Liver (tissue), 8 donors: ENCODE measurements at regions not wholly inside any gene's neighbourhood (a gene's known extent, or its start where the extent isn't known, plus 50 kb on each side); places are given as distances from the start of the nearest gene placed in this dataset.

Experiments
- DNase-seq: peaks from one replicate; pipeline ENCODE4 v3.0.0-alpha.2; 2017; ENCODE audit warnings: low spot score
- H3K27ac ChIP-seq, 2 donors: one replicate each; pipeline ENCODE4 v1.7.0; 2013; ENCODE audit warnings: inconsistent platforms in 2 of 2, low read length in 2 of 2, control low read depth in 1 of 2, low read depth in 1 of 2, mild to moderate bottlenecking in 1 of 2
- H3K27me3 ChIP-seq, 4 donors: one replicate each; pipeline versions ENCODE4 v1.6.1 to v1.7.0; 2013; ENCODE audit warnings: low read length in 3 of 4, inconsistent platforms in 1 of 4, mild to moderate bottlenecking in 1 of 4, moderate library complexity in 1 of 4; ENCODE audit not compliant: control insufficient read depth in 4 of 4, insufficient read depth in 4 of 4
- H3K36me3 ChIP-seq, 4 donors: one replicate each; pipeline versions ENCODE4 v1.6.1 to v1.7.0; 2013; ENCODE audit warnings: low read length in 3 of 4, mild to moderate bottlenecking in 3 of 4, low read depth in 1 of 4, moderate library complexity in 1 of 4; ENCODE audit not compliant: control insufficient read depth in 4 of 4, insufficient read depth in 3 of 4
- H3K4me1 ChIP-seq, 4 donors: one replicate each; pipeline versions ENCODE4 v1.6.1 to v1.7.0; 2013; ENCODE audit warnings: low read length in 3 of 4, mild to moderate bottlenecking in 3 of 4, moderate library complexity in 1 of 4; ENCODE audit not compliant: control insufficient read depth in 4 of 4, insufficient read depth in 4 of 4
- H3K4me3 ChIP-seq, 3 donors: one replicate each; pipeline versions ENCODE4 v1.6.1 to v1.7.0; 2013; ENCODE audit warnings: low read length in 3 of 3, control low read depth in 1 of 3, low read depth in 1 of 3, mild to moderate bottlenecking in 1 of 3
- H3K9ac ChIP-seq, 2 donors: one replicate each; pipeline ENCODE4 v1.7.0; 2013; ENCODE audit warnings: low read length in 2 of 2, mild to moderate bottlenecking in 2 of 2, moderate library complexity in 2 of 2, control low read depth in 1 of 2, low read depth in 1 of 2
- H3K9me3 ChIP-seq, 4 donors: one replicate each; pipeline versions ENCODE4 v1.6.1 to v1.7.0; 2013; ENCODE audit warnings: low read length in 3 of 4; ENCODE audit not compliant: control insufficient read depth in 4 of 4
- CTCF ChIP-seq: fragments of 150-350 bp; IDR thresholded peaks from 2 replicates; pipeline ENCODE4 v1.5.1; 2017; ENCODE audit warnings: improper control_type of control experiment, low read depth, low read length; ENCODE audit not compliant: missing input control
- EGR1 ChIP-seq, 2 donors: IDR thresholded peaks; 2 replicates each; pipeline ENCODE4 v1.6.1; 2016 to 2018; ENCODE audit warnings: antibody characterized with exemption in 2 of 2, low read depth in 2 of 2
- FOXA2 ChIP-seq: IDR thresholded peaks from 2 replicates; pipeline ENCODE4 v1.6.1; 2016; ENCODE audit warnings: antibody characterized with exemption
- GABPA ChIP-seq, 2 donors: IDR thresholded peaks in 1 of 2; conservative IDR thresholded peaks in 1 of 2; 2 replicates each; pipeline ENCODE4 v1.6.1; 2016; ENCODE audit warnings: antibody characterized with exemption in 2 of 2, mild to moderate bottlenecking in 1 of 2, moderate library complexity in 1 of 2
- HNF4A ChIP-seq, 2 donors: conservative IDR thresholded peaks; 2 replicates each; pipeline ENCODE4 v1.6.1; 2016; ENCODE audit warnings: antibody characterized with exemption in 2 of 2, mild to moderate bottlenecking in 2 of 2
- HNF4G ChIP-seq: IDR thresholded peaks from 2 replicates; pipeline ENCODE4 v1.6.1; 2016; ENCODE audit warnings: antibody characterized with exemption
- NR2F2 ChIP-seq: IDR thresholded peaks from 2 replicates; pipeline ENCODE4 v1.6.1; 2016; ENCODE audit warnings: antibody characterized with exemption
- RAD21 ChIP-seq, 2 donors: IDR thresholded peaks; 2 replicates each; pipeline ENCODE4 v1.6.1; 2016; ENCODE audit warnings: antibody characterized with exemption in 2 of 2, mild to moderate bottlenecking in 2 of 2
- REST ChIP-seq: IDR thresholded peaks from 2 replicates; pipeline ENCODE4 v1.6.1; 2016; ENCODE audit warnings: antibody characterized with exemption, mild to moderate bottlenecking
- RXRA ChIP-seq, 2 donors: IDR thresholded peaks; 2 replicates each; pipeline ENCODE4 v1.6.1; 2017 to 2018; ENCODE audit warnings: antibody characterized with exemption in 2 of 2, mild to moderate bottlenecking in 1 of 2
- TAF1 ChIP-seq: conservative IDR thresholded peaks from 2 replicates; pipeline ENCODE4 v1.6.1; 2016; ENCODE audit warnings: antibody characterized with exemption, mild to moderate bottlenecking
- YY1 ChIP-seq: IDR thresholded peaks from 2 replicates; pipeline ENCODE4 v1.6.1; 2016; ENCODE audit warnings: antibody characterized with exemption, mild to moderate bottlenecking
- WGBS: extraction: QIAGEN DNeasy Blood & Tissue Kit; methylation state at CpG from one replicate; pipeline ENCODE4 v1.1.7; 2013; 5-methylcytosine and 5-hydroxymethylcytosine counted together
- TF ChIP-seq, protein P1 (sequence below): IDR thresholded peaks from 2 replicates; pipeline ENCODE4 v1.6.1; 2016; ENCODE audit warnings: antibody characterized with exemption
- TF ChIP-seq, protein P2 (sequence below): IDR thresholded peaks from 2 replicates; pipeline ENCODE4 v1.6.1; 2016; ENCODE audit warnings: antibody characterized with exemption
- donor health status: healthy.
- donor health status: healthy.
- donor health status: healthy.
- donor health status: healthy.
- donor health status: healthy.

GRCh38 chr15:31221936-31222515 is 104.6 kb upstream of the KLF13 start:
- Histone ChIP-seq H3K36me3 (no peaks in the 10 kb centered on the region), H3K4me3 (no peak overlapping the region), H3K9ac (no peak overlapping the region), H3K27ac (no peak overlapping the region), H3K9me3 (no peaks in the 10 kb centered on the region), H3K27me3 (no peaks in the 10 kb centered on the region), H3K4me1 (peaks cover 0 to 3% (median under 1%) of the 10 kb centered on the region in 4 donors)
- DNase-seq: peak; percentile 33
- WGBS: 76% methylated on average over 11 of the region's 11 CpGs
- no peak for TF ChIP-seq FOXA2

DNA sequence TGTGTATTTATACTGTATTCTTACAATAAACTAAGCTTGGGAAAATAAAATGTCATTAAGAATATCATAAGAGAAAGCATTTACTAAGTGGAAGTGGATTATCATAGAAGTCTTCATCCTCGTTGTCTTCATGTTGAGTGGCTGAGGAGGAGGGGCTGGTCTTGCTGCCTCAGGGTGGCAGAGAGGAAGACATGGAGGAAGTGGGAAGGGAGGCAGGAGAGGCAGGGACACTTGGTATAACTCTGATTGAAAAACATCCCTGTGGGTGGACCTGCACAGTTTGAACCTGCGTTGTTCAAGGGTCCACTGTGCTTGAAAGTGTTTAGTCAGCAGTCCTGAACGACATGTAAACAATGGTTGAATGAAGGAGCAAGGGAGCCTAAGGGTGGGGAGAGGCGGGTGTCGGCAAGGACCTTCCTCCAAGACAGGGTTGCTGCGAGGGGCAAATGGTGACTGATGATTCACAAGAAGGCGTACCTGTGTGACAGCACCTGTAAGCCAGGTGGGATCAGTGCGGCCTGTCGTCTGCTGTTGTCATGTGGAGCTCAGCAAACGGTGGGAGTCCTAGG is 103.8 kb upstream of the KLF13 start:
- no peak for TF ChIP-seq HNF4G
- TF ChIP-seq REST: no peak
- TF ChIP-seq, protein P1, sequence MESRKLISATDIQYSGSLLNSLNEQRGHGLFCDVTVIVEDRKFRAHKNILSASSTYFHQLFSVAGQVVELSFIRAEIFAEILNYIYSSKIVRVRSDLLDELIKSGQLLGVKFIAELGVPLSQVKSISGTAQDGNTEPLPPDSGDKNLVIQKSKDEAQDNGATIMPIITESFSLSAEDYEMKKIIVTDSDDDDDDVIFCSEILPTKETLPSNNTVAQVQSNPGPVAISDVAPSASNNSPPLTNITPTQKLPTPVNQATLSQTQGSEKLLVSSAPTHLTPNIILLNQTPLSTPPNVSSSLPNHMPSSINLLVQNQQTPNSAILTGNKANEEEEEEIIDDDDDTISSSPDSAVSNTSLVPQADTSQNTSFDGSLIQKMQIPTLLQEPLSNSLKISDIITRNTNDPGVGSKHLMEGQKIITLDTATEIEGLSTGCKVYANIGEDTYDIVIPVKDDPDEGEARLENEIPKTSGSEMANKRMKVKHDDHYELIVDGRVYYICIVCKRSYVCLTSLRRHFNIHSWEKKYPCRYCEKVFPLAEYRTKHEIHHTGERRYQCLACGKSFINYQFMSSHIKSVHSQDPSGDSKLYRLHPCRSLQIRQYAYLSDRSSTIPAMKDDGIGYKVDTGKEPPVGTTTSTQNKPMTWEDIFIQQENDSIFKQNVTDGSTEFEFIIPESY: no peak
- no peak for TF ChIP-seq RAD21 (IDR thresholded peaks at IDR 0.05)
- TF ChIP-seq, protein P2, sequence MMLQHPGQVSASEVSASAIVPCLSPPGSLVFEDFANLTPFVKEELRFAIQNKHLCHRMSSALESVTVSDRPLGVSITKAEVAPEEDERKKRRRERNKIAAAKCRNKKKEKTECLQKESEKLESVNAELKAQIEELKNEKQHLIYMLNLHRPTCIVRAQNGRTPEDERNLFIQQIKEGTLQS: no peak
- no peak for TF ChIP-seq YY1
- TF ChIP-seq GABPA (IDR thresholded peaks at IDR 0.05 in 1 of 2, conservative IDR thresholded peaks at IDR 0.05 in 1 of 2): no peak
- no peak for TF ChIP-seq RXRA (IDR thresholded peaks at IDR 0.05)
- DNase-seq: peak; percentile 34
- H3K27ac ChIP-seq: no peak overlapping the region
- H3K4me3 ChIP-seq: no peak overlapping the region
- H3K27me3 ChIP-seq: no peaks in the 10 kb centered on the region
- no peaks in the 10 kb centered on the region for H3K36me3 ChIP-seq
- H3K9ac ChIP-seq: no peak overlapping the region
- no peaks in the 10 kb centered on the region for H3K9me3 ChIP-seq
- peaks cover 0 to 3% (median 0%) of the 10 kb centered on the region in 4 donors for H3K4me1 ChIP-seq
- WGBS: 71% methylated on average over 10 of the region's 10 CpGs

- no peak overlapping the region for H3K27ac ChIP-seq
- H3K27me3 ChIP-seq: no peaks in the 10 kb centered on the region
- WGBS: 75% methylated on average over 42 of the region's 42 CpGs
- H3K9ac ChIP-seq: no peak overlapping the region
- H3K9me3 ChIP-seq: no peaks in the 10 kb centered on the region
- peaks cover 0 to 3% (median 0%) of the 10 kb centered on the region in 4 donors for H3K4me1 ChIP-seq
- peak; percentile 32 for DNase-seq
- H3K4me3 ChIP-seq: no peak overlapping the region
- H3K36me3 ChIP-seq: no peaks in the 10 kb centered on the region
- TF ChIP-seq GABPA (IDR thresholded peaks at IDR 0.05 in 1 of 2, conservative IDR thresholded peaks at IDR 0.05 in 1 of 2) (no peak), FOXA2 (no peak), NR2F2 (no peak), TAF1 (no peak), HNF4A (conservative IDR thresholded peaks at IDR 0.05) (no peak), EGR1 (IDR thresholded peaks at IDR 0.05; ENCODE audit: low read depth in 2 of 2) (no peak), CTCF (no peak)
- TF ChIP-seq, protein P2: no peak
Measured at GRCh38 chr15:31223478-31224350, 102.9 kb upstream of the KLF13 start.
